ENCODE measurements at regions not wholly inside any gene's neighbourhood (a gene's known extent, or its start where the extent isn't known, plus 50 kb on each side); places are given as distances from the start of the nearest gene placed in this dataset.

DNA sequence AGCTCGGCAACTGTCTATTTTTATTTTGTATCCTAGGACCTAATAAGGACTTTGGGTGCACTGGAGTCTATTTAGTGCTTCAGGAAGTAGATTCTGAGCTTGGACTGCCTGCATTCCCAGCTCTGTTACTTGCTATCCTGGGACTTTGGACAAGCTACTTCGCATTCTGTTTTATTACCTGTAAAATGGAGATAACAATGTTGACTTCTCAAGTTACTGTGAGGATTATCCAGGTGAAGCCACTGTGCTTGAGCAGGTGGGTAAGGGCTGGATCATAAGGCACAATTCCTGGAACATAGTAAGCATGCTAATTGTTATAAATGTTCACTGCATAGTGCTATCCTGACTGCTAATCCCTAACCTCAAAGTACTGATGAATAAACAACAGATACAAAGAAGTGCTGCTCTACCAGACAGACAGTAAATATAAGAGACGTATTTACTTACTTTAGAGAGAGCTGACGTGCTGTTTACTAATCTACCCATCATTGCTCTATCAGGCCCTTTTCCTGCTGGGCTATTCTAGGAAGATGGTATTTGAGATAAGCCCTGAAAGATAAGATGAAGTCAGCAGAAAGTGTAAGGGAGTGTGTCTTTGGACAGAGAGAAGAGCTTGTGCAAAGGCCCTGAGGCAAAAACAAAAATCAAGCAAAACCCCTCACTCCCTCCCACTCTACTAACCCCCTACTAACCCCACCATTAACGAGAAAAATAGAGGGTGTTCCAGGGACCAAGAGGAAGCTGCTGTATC is 50.8 kb upstream of the FLT1 start:
- H3K27me3 ChIP-seq = no peaks in the 10 kb centered on the region
- H3K4me1 ChIP-seq (ENCODE audit: low read depth) = no peaks in the 10 kb centered on the region
- H3K36me3 ChIP-seq = no peaks in the 10 kb centered on the region
- no peak overlapping the region for H3K27ac ChIP-seq
- no peaks in the 10 kb centered on the region for H3K9me3 ChIP-seq (ENCODE audit: low read depth)
- no peak for TF ChIP-seq CTCF (IDR thresholded peaks at IDR 0.05; ENCODE audit: low read depth, low read length)
- no peak for DNase-seq (ENCODE audit: low read depth in 1 of 2, low spot score in 1 of 2)
- no peak overlapping the region for H3K4me3 ChIP-seq

Data from cardiac muscle cell (in vitro differentiated cells and primary cell).